Stimulated activated CD8-positive, alpha-beta memory T cell treated with anti-CD3 and anti-CD28 coated beads, Interleukin-12 subunit alpha, Interleukin-12 subunit beta, amount 100 ng/mL, for 4 hours (primary cell): ENCODE measurements at regions not wholly inside any gene's neighbourhood (a gene's known extent, or its start where the extent isn't known, plus 50 kb on each side); places are given as distances from the start of the nearest gene placed in this dataset.
"Not testable (repeated sequence)": the region's sequence is repeated elsewhere in the genome, so short reads cannot be mapped to it uniquely, and the experiment has no call there.

Experiments used
- DNase-seq: peaks from one replicate; pipeline ENCODE4 v3.0.0-alpha.2; 2020; ENCODE audit warnings: low read depth

GRCh38 chr16:88186889-88187870 is 195.6 kb upstream of the ZNF469 start:
- not testable (repeated sequence) for DNase-seq

- not testable (repeated sequence) for DNase-seq
These were observed 194.4 kb upstream of the ZNF469 start for GRCh38 chr16:88188171-88188895.

- not testable (repeated sequence) for DNase-seq
These were observed 192.1 kb upstream of the ZNF469 start for GRCh38 chr16:88190592-88191095.

- DNase-seq: not testable (repeated sequence)
These were observed 191.6 kb upstream of the ZNF469 start for GRCh38 chr16:88191168-88191567.

- no peak for DNase-seq
These were observed 190.2 kb upstream of the ZNF469 start for GRCh38 chr16:88192601-88193000.

GRCh38 chr16:88193706-88194396 is 188.9 kb upstream of the ZNF469 start:
- not testable (repeated sequence) for DNase-seq

GRCh38 chr16:88194397-88195268 is 188.1 kb upstream of the ZNF469 start:
- DNase-seq: no peak

- no peak for DNase-seq
These were observed 187.5 kb upstream of the ZNF469 start for GRCh38 chr16:88195269-88195705.

- no peak for DNase-seq
These were observed 186.8 kb upstream of the ZNF469 start for GRCh38 chr16:88195911-88196465.

- no peak for DNase-seq
These were observed 186.0 kb upstream of the ZNF469 start for GRCh38 chr16:88196471-88197400.

- no peak for DNase-seq
These were observed 185.0 kb upstream of the ZNF469 start for GRCh38 chr16:88197481-88198456.

- not testable (repeated sequence) for DNase-seq
These were observed 184.1 kb upstream of the ZNF469 start for GRCh38 chr16:88198457-88199295.

GRCh38 chr16:88199296-88200153 is 183.2 kb upstream of the ZNF469 start:
- DNase-seq: not testable (repeated sequence)

GRCh38 chr16:88200154-88200895 is 182.4 kb upstream of the ZNF469 start:
- not testable (repeated sequence) for DNase-seq

- no peak for DNase-seq
These were observed 181.9 kb upstream of the ZNF469 start for GRCh38 chr16:88200896-88201185.

GRCh38 chr16:88201611-88202010 is 181.1 kb upstream of the ZNF469 start:
- DNase-seq: not testable (repeated sequence)
